ENCODE measurements at regions not wholly inside any gene's neighbourhood (a gene's known extent, or its start where the extent isn't known, plus 50 kb on each side); places are given as distances from the start of the nearest gene placed in this dataset.

DNA sequence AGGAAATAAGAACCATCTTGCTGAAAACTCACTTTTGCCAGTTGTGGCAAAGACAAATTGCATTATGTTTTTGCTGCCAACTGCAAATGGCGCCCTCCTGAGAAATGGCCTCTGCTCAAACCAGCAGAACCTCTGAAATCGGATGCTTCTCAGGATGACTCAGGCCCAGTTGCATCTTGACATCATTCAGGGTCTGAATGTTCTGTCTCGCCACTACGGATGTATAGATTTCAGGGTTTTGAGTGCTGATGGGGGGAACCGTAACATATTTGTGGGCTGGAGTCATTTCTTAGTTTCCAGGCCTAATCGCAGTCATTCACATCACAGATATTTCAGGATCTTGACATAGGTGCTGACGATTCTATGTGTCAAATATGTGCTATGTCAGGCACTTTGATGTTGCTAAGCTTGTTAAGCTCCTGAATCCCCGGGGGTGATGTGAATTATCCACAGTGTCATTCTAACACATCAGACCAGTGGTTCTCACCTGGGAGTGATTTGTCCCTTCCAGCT lies 207.1 kb downstream of the NFATC2 start:
- DNase-seq (ENCODE audit: low read depth in 2 of 2) = no peak

DNA sequence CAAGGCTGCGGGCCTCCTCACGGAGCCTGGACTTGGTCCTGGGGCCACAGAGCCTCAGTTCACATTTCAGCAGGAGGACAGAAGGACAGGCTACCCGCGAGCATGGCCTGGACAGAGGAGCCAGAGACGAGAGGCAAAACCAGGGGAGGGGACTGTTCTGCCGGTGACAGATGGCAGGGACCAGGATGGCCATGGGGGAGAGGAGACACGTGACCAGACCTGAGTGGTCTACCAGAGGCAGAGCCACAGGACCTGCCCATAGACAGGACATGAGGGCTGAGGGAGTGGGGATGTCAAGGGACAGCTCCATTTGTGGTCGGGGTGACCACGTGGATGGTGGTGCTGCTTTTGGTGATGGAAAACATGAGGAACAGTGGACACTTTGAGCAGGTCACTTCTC lies 207.9 kb downstream of the NFATC2 start:
- DNase-seq (ENCODE audit: low read depth in 2 of 2) = no peak

DNA sequence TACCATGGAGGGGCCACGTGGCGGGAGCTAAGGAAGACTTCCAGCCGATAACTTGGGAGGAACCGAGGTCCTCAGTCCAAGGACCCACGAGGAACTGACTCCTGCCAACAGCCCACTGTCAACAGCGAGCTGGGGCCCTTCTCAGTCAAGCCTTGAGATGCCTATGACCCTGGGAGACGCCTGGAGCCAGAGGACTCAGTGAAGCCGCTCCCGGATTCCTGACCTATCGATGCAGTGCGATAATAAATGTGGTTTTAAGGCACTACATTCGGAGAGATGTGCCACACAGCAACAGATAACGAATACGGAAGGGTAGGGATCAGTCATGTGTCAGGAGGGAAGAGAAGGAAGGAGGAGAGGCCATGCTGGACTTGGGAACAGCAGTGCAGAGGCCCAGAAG lies 208.5 kb downstream of the NFATC2 start:
- no peak for DNase-seq (ENCODE audit: low read depth in 2 of 2)

DNA sequence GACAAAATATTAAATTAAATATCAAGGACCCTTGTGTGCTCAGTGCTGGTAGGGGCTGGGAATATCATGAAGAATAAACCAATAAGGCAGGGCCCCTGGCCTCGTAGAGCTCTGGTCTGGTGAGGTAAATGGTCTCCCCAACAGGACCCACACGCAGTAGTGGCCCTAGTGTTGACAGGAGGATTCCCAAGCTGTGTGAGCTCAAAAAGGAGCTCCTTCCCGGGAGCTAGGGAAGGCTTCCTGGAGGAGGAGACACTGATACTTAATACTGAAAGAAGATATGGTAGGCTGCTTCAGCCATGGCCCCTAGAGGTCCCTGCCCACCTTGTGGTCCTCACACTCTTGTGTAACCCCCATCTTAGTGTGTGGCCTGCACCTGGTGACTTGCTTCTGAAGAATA lies 209.1 kb downstream of the NFATC2 start:
- no peak for DNase-seq (ENCODE audit: low read depth in 2 of 2)

DNA sequence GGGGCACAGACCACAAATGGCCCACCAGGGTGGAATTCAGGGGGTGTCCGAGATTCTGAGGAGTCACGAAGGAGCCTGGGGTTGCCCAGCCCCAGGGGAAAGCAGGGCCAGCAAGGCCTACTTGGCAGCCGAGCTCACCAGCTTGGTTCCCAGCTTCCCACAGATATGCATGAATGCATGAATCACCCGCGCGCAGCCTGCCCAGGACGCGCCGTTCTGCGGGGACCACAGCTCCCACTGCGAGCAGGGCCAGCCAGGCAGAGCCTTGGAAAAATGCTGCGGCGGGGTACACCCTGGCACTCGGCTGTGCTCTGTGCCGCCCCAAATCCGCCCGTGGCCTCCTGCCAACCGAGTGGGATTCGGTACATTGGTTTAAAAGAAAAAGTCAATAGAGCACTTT lies 211.0 kb downstream of the NFATC2 start:
- DNase-seq (ENCODE audit: low read depth in 2 of 2) = no peak

DNA sequence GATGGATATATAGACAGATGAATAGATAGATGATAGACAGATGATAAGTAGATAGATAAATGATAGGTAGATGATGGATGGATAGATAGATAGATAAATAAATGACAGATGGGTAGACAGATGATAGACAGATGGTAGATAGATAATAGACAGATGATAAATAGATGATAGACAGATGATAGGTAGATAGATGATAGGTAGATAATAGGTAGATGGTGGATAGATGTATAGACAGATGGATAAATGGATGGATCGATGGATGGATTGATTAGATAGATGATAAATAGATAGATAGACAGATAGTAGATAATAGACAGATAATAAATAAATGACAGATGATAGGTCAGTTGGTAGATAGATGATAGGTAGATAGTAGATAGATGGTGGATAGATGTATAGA lies 212.7 kb downstream of the NFATC2 start:
- no peak for DNase-seq (ENCODE audit: low read depth in 2 of 2)

DNA sequence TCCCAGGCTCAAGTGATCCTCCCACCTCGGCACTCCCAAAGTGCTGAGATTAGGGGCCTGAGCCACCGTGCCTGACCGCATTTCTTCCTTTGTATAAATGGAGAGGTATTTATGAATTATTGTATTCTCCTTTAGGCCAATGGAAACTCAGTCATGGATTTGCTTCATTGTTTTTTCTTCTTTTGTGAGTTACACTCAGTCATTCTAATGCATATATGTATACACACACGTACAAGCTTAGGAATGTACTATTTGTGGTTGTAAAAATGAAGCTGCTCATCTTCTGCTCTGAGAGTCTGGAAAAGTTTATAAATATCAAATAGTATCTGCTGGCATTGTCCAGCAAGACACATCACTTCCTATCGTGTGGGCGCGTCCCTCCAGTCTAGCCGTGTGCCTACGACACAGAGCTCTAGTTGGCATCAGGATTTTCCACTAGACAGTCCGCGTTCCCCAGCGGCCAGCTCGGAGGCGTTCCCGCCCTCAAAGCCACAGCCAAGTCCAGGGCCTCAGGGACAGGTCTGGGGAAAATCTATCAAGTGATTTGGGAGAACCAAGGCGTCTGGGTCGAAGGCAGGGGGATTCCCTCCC lies 215.2 kb downstream of the NFATC2 start:
- no peak for DNase-seq (ENCODE audit: low read depth in 2 of 2)

DNA sequence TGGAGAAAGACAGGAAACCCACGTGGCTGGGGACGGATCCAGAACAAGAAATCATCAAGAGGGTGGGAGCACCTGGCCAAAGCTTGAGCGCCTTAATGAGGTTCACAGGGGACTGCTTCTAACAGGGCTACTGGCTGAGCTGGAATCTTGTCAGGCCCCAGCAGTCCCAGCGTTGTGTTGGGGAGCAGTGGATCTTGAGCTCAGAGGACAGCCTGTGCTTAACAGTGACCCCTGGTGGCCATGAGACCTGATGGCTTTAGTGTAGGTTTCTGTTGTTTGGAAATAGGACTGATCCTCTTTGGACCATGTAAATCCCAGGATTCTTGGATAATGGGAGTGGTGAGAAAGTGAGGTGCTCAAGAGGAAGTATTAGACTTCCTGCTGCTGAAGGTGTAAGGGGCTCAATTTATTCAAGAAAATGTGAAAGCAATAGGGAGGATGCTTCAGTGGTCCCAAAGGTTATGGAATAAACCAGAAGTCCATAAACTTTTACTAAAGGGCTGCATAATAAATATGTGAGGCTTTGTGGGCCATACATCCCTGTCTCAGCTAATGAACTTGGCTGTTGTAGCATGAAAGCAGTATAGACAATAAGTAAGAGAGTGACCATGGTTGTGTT lies 216.2 kb downstream of the NFATC2 start:
- DNase-seq (ENCODE audit: low read depth in 2 of 2) = peak; percentile 4 to 10

DNA sequence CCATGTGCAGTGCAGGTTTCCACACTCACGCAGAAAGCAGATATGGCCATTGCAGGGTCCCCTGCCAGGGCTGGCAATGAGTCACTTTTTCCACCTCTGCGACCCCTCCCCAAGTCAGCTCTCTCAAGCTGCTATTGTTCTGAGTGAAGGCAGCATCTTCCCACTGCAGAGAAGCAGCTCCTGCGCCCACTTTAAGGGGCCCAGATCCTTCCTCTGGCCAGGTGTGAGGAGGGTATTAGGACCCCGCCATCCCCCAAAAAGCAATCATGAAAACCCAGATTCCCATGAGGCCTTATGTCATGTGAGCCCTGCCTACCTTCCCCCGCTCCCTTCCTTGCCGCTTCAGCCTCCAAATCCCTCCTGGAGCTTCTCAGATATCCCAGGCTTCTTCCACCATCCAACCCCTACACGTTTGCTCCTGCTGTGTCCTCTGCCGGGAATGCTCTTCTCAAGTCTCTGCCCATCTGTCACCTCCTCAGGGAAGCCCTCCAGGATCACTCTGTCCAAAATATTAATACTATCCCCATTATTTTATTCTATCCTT lies 220.3 kb downstream of the NFATC2 start:
- DNase-seq (ENCODE audit: low read depth in 2 of 2) = no peak

DNA sequence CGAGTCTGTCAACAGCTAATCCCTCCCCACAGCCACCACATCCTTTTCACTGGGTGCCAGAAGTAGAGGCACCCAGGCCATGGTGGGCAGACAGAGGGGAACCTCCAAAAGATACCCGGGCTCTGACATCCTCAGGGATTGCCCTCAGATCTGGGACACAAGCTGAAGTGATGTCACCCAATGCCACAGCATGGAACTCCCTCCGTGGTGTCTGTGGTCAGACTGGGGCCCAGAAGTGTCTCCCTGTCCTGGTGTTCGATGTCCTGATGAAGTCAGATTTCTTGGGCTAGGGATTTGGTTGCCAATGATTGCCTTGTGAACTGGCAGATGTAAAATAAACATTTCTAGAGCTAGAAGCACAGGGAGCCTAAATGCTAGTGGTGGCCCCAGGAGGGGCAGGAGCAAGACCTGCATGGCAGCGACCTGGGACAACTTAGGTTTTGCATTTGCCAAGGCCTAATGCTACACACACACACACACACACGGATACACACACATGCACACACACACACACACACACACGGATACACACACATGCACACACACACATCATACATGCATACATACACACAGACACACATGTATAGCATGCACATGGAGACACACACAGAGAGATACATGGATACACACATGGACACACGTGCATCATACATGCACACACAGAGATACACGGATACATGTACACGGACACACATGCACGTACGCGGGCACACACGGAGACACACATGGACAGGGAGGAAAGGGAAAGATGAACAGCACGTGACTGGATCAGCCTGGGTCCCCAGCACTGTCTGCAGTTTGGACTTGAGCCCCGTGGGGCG lies 221.0 kb downstream of the NFATC2 start:
- DNase-seq (ENCODE audit: low read depth in 2 of 2) = no peak

DNA sequence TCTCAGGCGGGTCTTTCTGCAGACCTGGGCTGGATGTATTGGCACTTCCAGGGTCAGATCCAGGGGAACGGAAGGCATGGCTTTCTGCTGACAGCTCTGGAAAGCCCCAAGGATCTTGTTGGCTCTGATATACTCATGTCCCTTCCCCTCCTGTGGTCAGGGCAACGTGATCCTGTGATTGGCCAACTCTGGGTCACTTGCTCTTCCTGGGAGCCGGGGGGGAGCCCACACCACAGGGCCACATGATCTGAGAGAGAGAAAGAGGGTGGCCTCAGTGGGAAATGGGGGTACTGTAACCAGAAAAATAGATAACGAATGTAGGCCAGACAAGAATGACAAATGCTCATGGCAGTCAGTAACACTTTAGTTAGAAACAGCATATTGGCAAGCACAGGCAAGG lies 223.0 kb downstream of the NFATC2 start:
- DNase-seq (ENCODE audit: low read depth in 2 of 2) = no peak

DNA sequence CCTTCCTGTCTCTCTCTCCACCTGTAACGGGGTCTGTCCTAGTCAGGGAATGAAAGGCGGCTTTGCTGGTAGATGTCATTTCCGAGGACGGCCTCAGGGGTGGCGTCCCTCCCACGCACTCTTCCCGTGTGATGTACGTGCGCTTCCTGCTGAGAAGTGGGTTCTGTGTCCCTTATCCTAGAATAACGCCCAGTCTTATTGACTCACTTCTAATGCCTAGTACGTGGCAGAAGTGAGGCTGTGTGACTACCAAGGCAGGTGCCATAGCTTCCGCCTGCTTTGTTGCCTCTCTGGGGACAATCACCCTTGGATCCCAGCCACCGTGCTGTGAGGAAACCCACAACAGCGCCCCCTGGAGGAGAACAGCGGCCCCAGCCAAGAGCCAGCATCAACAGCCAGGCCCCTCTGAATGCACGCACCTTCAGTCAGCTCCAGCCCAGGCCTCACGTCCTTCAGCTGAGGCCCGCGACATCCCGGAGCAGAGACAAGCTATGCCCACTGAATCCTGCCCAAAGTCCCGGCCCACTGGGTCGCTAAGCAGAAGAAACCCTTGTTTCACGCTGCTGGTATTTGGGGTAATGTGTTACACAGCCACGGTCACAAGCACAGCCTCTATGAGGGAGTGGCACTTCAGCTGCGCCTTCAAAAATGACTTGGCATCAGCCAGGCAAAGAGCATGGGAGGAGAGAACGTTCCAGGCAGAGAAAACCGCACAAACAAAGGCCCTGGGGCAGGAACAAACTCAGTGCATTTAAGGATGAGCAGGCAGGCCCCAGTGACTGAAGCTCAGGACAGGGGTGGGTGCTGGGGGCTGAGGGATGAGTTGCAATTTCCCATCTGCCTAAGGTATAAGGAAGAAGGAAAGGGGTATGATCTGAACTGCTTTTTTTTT lies 224.2 kb downstream of the NFATC2 start:
- no peak for DNase-seq (ENCODE audit: low read depth in 2 of 2)

DNA sequence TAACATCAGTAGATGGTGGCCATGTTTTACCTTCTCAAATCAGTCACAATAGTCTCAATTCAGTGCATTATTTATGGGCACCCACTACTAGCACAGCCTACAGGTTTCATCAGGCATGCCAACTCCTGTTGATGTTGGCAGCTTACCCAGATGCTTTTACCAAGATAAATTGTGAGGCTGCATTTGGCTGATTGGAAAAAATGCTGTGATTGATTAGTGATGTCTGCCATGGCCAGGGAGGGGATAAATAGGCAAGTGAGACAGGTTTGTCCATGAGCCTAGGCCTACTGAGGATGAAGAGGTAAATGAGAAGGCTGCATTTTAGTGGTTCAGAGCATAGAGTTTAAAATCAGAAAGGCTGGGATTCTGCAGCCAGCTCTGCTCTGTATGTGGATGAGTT lies 227.1 kb downstream of the NFATC2 start:
- no peak for DNase-seq (ENCODE audit: low read depth in 2 of 2)

DNA sequence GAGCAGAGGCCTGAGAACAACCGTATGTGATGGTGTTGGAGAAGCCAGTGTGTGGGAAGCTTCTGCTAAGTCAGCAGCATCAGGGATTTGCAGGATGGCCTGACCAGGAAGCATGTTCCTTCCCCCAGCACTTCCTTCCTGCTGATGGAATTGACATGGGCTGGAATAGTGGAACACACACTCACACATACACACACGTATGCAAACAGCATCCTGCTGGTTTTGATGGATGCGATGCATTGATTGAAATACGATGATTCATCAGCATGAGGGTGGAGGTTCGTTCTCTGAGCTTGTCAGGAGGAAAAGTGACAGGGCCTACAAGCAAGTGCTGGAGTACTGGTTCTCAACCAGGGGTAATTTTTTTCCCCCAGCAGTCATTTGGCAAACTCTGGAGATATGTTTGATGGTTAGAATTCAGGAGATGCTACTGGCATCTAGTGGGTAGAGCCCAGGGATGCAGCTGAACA lies 229.1 kb downstream of the NFATC2 start:
- no peak for DNase-seq (ENCODE audit: low read depth in 2 of 2)

DNA sequence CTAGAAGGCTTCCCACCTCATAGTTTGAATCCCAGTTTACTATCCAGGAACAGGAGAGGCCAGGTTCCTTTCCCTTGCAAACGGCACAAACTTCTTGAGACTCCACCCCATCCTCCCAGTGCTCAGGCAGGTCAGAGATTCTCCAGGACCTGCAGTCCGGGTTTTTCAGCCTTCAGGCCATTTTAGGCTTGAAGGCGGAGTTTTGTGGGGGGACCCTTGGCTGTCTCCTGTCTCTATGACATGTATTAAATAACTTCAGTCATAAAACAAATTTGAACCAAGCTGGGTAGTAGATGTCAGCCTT lies 230.1 kb downstream of the NFATC2 start:
- DNase-seq (ENCODE audit: low read depth in 2 of 2) = no peak

DNA sequence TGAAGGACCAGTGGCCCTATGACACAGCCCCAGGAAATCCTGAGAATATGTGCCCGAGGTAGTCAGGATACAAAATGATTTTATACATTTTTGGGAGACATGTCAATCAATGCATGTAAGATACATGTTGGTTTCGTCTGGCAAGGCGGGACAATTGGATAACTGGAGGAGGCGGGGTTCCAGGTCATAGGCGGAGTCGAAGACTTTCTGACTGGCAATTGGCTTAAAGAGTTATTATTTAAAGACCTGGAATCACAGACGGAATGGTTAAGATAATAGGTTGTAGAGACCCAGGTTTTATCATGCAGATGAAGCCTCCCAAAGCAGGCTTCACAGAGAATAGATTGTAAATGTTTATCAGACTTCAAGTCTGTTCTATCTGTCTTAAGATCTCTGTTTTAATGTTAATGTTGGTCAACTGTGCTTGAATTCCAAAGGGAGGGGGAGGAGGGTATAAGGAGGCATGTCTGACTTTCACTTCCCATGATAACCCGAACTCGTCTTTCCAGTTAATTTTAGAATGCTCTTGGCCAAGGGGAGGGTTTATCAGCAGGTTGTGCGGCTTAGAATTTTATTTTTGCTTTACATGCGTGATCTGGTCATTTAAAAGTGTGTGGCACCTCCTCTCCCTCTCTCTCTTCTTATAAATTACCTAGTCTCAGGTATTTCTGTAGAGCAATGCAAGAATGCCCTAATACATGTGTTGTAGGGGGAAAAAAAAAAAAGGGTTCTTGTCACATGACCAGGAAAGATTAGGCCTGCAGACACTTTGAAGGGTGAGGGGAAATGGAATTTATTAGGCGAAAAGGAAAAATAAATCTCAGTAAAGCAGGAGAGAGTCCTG lies 230.7 kb downstream of the NFATC2 start:
- DNase-seq (ENCODE audit: low read depth in 2 of 2) = no peak

DNA sequence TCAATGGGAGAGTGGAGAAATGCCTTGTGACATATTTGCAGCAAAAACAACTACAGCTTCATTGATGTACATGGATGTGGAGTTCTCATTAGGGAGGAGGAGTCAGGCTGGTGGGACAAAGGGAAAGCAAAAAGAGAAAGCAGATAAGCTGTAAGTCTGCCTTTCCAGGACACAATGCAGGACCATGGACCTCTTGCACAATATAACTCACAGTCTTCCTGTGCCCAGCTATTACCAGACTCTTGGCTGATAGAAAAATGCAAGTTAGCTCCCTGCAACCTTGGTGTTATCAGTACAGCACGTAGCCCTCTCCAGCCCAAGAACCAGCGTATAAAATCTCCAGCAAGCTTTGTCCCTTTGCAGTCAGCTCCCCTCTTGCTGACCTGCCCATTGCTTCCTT lies 232.3 kb downstream of the NFATC2 start:
- DNase-seq (ENCODE audit: low read depth in 2 of 2) = no peak

DNA sequence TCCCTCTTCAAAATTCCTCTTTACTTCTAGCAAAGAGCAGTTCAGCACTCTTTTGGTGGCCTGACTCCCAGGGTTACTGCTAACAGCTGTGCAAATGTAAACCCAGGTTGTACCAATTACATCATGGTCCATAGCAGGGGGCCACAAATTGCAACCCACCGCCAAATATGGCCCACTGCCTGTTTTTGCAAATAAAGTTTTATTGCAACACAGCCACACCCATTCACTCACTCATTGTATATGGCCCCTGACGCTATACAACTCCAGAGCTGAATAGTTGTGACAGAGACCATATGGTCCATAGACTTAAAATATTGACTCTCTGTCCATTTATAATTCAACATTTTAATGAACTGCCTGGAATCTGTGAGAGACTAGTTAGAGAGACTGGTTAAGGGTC lies 233.4 kb downstream of the NFATC2 start:
- no peak for DNase-seq (ENCODE audit: low read depth in 2 of 2)

DNA sequence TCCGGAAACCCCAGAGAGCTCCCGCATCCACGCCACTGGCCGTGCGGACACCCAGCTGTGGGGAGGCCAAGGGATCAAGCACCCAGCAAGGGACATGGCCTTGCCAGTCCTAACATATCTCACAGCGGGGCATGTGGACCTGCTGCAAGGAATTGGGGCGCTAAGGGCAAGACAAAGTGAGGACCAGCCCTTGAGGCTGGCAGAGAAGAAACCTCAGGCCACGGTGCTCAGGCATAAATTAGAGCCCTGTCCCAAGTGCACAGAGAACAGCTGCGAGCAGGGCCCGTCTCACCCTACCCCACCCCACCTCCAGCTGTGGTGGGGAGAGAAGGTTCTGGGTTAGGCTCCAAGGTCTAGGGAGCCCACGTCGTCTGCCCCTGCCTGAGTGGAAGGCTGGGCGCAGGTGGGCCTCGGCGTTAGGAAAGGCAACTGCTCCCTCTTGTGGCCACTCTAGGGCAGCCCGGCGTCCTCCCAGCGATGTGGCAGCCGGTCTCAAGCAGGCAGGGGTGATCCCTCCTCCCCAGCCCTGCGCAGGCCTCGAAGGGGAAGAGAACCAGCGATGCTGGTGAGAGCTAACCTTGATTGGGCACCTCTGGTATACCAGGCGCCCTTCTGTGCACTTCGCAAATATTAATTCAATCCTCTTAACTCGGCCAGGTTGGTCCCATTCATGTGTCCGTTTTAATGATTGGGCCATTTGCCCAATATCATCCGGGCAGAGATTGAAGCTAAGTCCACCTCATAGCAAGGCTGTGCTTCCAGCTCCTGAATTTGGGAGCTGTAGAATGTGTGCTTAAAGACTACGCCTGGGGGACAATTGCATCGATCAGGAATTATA lies 235.8 kb downstream of the NFATC2 start:
- peak; percentile 46 to 50 for DNase-seq (ENCODE audit: low read depth in 2 of 2)

DNA sequence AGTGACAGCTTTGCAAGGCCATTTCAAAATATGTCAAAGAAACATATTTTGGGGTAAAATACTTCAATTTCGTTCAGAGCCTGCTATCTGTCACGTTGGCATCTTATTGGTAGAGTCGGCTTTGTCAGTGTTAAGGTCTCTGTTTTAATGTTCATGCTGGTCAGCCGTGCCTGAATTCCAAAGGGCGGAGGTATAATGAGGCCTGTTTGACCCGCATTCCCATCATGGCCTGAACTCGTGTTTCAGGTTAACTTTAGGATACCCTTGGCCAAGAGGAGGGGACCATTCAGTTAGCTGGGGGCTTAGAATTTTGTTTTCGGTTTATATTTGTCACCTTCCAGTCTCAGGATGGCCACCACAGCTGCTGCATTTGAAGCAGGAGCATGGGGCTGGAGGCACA lies 236.4 kb downstream of the NFATC2 start:
- DNase-seq (ENCODE audit: low read depth in 2 of 2) = no peak
